Thoracic aorta (tissue), 2 donors: ENCODE measurements at regions not wholly inside any gene's neighbourhood (a gene's known extent, or its start where the extent isn't known, plus 50 kb on each side); places are given as distances from the start of the nearest gene placed in this dataset.

ENCODE experiments used
- ATAC-seq: fragments of 150-250 bp; one replicate; pipeline ENCODE4 v1.8.0; 2017; ENCODE audit warnings: low read depth; ENCODE audit not compliant: insufficient number of reproducible peaks, low FRiP score
- DNase-seq: peaks from one replicate; pipeline ENCODE4 v3.0.0-alpha.2; 2020; ENCODE audit warnings: low spot score
- H3K27ac ChIP-seq, 2 donors: fragments of 200-600 bp; sonication (generic); 1 replicate in 1 of 2; 2 replicates in 1 of 2; pipeline ENCODE4 v1.5.1; 2016; ENCODE audit warnings: mild to moderate bottlenecking in 2 of 2, moderate library complexity in 2 of 2
- H3K27me3 ChIP-seq: fragments of 200-600 bp; sonication (generic); replicated peaks from 2 replicates; pipeline ENCODE4 v1.6.0; 2016; ENCODE audit warnings: mild to moderate bottlenecking; ENCODE audit not compliant: insufficient read depth
- H3K36me3 ChIP-seq: fragments of 200-600 bp; sonication (generic); one replicate; pipeline ENCODE4 v1.5.1; 2016
- H3K4me1 ChIP-seq, 2 donors: fragments of 200-600 bp; sonication (generic); 1 replicate in 1 of 2; 2 replicates in 1 of 2; pipeline versions ENCODE4 v1.5.1 to v1.6.0; 2016; ENCODE audit warnings: low read depth in 2 of 2, mild to moderate bottlenecking in 1 of 2; ENCODE audit not compliant: control insufficient read depth in 1 of 2
- H3K4me3 ChIP-seq: fragments of 200-600 bp; sonication (generic); 2 replicates; pipeline ENCODE4 v1.5.1; 2016; ENCODE audit warnings: mild to moderate bottlenecking
- H3K9me3 ChIP-seq: fragments of 200-600 bp; sonication (generic); 2 replicates; pipeline ENCODE4 v1.5.1; 2016
- TF ChIP-seq, protein P1 (sequence below): fragments of 200-600 bp; sonication (generic); IDR thresholded peaks from one replicate; pipeline ENCODE4 v1.5.1; 2019; ENCODE audit warnings: antibody characterized with exemption

DNA sequence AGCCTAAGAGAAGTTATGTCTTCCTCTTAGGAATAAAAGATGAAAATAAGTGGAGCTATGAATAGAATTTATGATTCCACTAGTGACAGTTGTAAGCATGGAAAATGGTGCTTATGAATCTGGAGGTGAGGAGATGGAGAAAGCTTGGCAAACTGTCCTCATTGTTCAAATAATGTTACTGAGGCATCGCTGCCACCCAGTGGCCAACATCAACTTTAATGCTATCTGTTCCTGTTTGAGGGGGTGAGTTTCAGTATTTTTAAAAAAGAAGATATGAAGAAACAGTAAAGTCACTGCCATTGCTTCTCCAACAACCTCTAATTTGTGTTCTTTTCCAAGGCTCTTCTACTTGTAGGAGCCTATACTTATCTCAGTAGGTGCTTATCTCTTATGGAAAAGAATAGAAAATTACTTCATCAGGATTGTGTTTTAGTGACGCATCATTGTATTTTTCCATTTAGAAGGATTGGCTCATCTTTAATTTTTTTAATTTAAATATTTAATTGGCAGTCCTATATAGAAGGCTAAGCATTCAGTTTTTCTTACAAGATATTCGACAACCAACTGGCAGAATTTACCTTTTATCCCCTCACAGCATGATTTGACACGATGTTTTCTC lies 260.4 kb upstream of the P2RY1 start:
- no peaks in the 10 kb centered on the region for H3K9me3 ChIP-seq
- TF ChIP-seq, protein P1, sequence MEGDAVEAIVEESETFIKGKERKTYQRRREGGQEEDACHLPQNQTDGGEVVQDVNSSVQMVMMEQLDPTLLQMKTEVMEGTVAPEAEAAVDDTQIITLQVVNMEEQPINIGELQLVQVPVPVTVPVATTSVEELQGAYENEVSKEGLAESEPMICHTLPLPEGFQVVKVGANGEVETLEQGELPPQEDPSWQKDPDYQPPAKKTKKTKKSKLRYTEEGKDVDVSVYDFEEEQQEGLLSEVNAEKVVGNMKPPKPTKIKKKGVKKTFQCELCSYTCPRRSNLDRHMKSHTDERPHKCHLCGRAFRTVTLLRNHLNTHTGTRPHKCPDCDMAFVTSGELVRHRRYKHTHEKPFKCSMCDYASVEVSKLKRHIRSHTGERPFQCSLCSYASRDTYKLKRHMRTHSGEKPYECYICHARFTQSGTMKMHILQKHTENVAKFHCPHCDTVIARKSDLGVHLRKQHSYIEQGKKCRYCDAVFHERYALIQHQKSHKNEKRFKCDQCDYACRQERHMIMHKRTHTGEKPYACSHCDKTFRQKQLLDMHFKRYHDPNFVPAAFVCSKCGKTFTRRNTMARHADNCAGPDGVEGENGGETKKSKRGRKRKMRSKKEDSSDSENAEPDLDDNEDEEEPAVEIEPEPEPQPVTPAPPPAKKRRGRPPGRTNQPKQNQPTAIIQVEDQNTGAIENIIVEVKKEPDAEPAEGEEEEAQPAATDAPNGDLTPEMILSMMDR, result peak; percentile 42
- ATAC-seq, result no peak
- H3K4me3 ChIP-seq, result no peak overlapping the region
- peaks cover 0 to 14% of the 10 kb centered on the region in 2 donors for H3K4me1 ChIP-seq
- no peaks in the 10 kb centered on the region for H3K27me3 ChIP-seq
- no peaks in the 10 kb centered on the region for H3K36me3 ChIP-seq
- DNase-seq, result no peak
- H3K27ac ChIP-seq, result no peak overlapping the region

DNA sequence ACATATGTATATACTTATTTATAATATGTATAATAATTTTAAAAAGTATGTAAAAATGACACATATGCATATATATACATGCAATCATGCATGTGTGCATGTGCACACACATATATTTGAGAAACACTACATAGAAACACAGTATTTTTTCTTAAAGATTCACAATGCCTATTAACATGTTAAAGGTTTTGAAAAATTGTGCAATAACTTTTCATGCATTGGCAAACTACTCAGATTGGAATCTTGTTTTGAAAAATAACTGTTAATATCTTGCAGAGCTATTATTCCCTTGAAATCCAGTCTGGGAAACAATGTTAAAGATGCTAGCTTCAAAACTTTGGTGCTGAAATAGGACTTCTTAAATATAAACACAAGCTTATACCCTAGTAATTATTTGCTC lies 256.2 kb upstream of the P2RY1 start:
- no peak overlapping the region for H3K27ac ChIP-seq
- no peak overlapping the region for H3K4me3 ChIP-seq
- no peaks in the 10 kb centered on the region for H3K27me3 ChIP-seq
- DNase-seq, result no peak
- H3K36me3 ChIP-seq, result no peaks in the 10 kb centered on the region
- no peaks in the 10 kb centered on the region for H3K4me1 ChIP-seq
- ATAC-seq, result no peak
- TF ChIP-seq, protein P1, result no peak
- no peaks in the 10 kb centered on the region for H3K9me3 ChIP-seq

DNA sequence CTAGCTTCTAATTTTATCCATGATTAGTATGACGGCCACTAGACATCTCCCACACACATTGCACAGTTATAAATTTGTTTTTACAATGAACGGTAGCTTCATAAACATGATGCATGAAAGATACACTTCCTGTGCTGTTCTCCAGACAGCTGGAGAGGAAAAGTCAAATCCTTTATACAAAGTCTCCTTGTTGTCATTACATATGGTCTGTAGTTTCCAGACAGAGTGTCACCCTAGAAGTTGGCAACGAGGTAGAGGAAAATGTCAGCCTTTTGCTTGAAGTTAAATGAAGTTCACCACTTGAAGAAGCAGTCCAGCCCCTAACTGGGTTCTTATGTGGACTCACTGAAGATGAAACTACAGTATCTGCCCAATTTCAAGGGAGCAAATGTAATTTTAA lies 253.0 kb upstream of the P2RY1 start:
- Histone ChIP-seq H3K4me3 (no peak overlapping the region), H3K36me3 (no peaks in the 10 kb centered on the region), H3K27ac (no peak overlapping the region), H3K9me3 (no peaks in the 10 kb centered on the region), H3K27me3 (no peaks in the 10 kb centered on the region), H3K4me1 (no peaks in the 10 kb centered on the region)
- no peak for ATAC-seq
- no peak for DNase-seq
- TF ChIP-seq, protein P1, result no peak

DNA sequence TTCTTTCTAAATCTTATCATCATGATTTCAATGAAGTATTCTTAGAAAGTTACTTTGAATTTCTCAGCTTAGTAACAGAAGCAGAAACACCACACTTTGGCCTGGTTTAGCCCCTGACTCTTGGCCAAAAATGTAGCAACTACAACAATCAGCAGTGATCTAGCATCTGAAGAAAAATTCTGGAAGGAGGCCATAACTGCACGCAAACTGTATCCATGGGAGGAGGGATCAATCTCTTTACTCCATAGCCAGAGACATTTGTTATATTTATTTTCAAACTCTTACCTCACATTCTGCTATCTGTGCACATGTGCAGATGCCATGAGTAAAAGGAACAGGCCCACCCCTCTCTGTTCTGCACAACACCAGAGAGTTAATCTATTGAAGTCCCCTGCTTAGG lies 251.0 kb upstream of the P2RY1 start:
- DNase-seq (no peak), ATAC-seq (no peak)
- H3K27me3 ChIP-seq, result no peaks in the 10 kb centered on the region
- no peaks in the 10 kb centered on the region for H3K9me3 ChIP-seq
- H3K4me1 ChIP-seq, result no peaks in the 10 kb centered on the region
- TF ChIP-seq, protein P1, result no peak
- no peak overlapping the region for H3K27ac ChIP-seq
- no peaks in the 10 kb centered on the region for H3K36me3 ChIP-seq
- H3K4me3 ChIP-seq, result no peak overlapping the region

DNA sequence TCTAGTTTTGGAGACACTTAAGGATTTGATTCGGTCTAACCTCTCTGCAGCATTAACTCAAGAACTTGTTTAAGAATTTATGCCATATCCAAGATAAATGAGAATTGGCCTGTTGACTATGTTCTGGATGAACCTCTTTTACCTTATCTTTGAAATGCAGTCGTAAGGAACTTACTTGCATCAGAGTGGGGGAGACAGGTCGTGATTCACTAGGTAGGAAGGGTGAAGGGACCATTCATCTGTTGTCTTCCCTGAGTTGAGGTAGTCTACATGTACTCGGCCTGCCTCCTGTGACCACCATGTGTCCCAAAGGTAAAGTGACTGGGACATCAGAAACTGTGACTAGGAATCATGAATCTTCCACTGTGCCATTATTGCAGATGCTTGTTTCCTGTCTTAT lies 248.0 kb upstream of the P2RY1 start:
- TF ChIP-seq, protein P1, result no peak
- no peaks in the 10 kb centered on the region for H3K4me1 ChIP-seq

More for the DNA sequence above, 248.0 kb upstream of the P2RY1 start:
- no peak for DNase-seq
- Histone ChIP-seq H3K27ac (no peak overlapping the region), H3K4me3 (no peak overlapping the region), H3K27me3 (no peaks in the 10 kb centered on the region), H3K36me3 (no peaks in the 10 kb centered on the region), H3K9me3 (no peaks in the 10 kb centered on the region)
- ATAC-seq, result no peak
